HepG2 (cell line): ENCODE measurements at regions not wholly inside any gene's neighbourhood (a gene's known extent, or its start where the extent isn't known, plus 50 kb on each side); places are given as distances from the start of the nearest gene placed in this dataset.

Source experiments
- ATAC-seq: fragments of 200-7000 bp; cut with Tn5 transposase; 3 replicates; pipeline ENCODE4 v1.9.1; 2020; ENCODE audit warnings: mild to moderate bottlenecking, moderate library complexity
- BruUV-seq: library from RNA; stranded (reverse); fragments of 400-500 nt; replicated peaks from 2 replicates; lab custom pipeline; 2021; lab: Mats Ljungman, UMichigan
- CTCF ChIA-PET: fragments of 300-600 bp; formaldehyde crosslinking; extraction: SDS; loops from one replicate; lab custom pipeline; 2021; ENCODE audit warnings: low total read pairs, inconsistent platforms, low intra/inter-chr PET ratio; lab: Yijun Ruan, JAX
- POLR2A ChIA-PET: fragments of 350-600 bp; sonication (Branson Sonifier 250); formaldehyde crosslinking; loops from one replicate; lab custom pipeline; 2020; ENCODE audit warnings: antibody characterized with exemption, inconsistent platforms; lab: Yijun Ruan, JAX
- DNase-seq: peaks from one replicate; pipeline ENCODE4 v3.0.0-alpha.2; 2015; ENCODE audit warnings: low spot score
- FAIRE-seq: peaks from 3 replicates; lab custom pipeline; 2011; peaks lifted over from hg19 to GRCh38; lab: Jason Lieb, UNC
- H2AFZ ChIP-seq: one replicate; pipeline ENCODE4 v1.6.1; 2011; ENCODE audit warnings: low read length, inconsistent platforms
- H3K27ac ChIP-seq: fragments of 300-600 bp; 3 replicates; pipeline ENCODE4 v1.8.0; 2011; ENCODE audit warnings: mixed run types, mild to moderate bottlenecking, mixed read lengths, low read length, inconsistent platforms; ENCODE audit not compliant: insufficient read depth; ENCODE audit errors: extremely low read length
- H3K27me3 ChIP-seq, 2 experiments: fragments of 200-600 bp in 1 of 2; 2 replicates in 1 of 2; 3 replicates in 1 of 2; pipeline versions ENCODE4 v1.6.0 to v1.8.0; 2011; ENCODE audit warnings: low read length in 2 of 2, mild to moderate bottlenecking in 2 of 2, moderate library complexity in 2 of 2, inconsistent platforms in 1 of 2; ENCODE audit not compliant: insufficient read depth in 2 of 2, control insufficient read depth in 1 of 2
- H3K36me3 ChIP-seq, 2 experiments: fragments of 200-600 bp in 1 of 2; replicated peaks in 1 of 2; 2 replicates in 1 of 2; 3 replicates in 1 of 2; pipeline versions ENCODE4 v1.5.1 to v1.8.0; 2011; ENCODE audit warnings: low read length in 2 of 2, inconsistent platforms in 1 of 2; ENCODE audit not compliant: insufficient read depth in 2 of 2, control insufficient read depth in 1 of 2
- H3K4me1 ChIP-seq: 2 replicates; pipeline ENCODE4 v1.5.1; 2012; ENCODE audit warnings: low read length, inconsistent platforms; ENCODE audit not compliant: insufficient read depth
- H3K4me2 ChIP-seq: 2 replicates; pipeline ENCODE4 v1.6.0; 2011; ENCODE audit warnings: low read depth, low read length, inconsistent platforms
- H3K4me3 ChIP-seq, 3 experiments: fragments of 200-600 bp in 1 of 3; sonication (generic), shearing (Covaris generic) in 1 of 3; replicated peaks in 1 of 3; 2 replicates each; pipeline ENCODE4 v1.5.1; 2011 to 2016; ENCODE audit warnings: low read length in 3 of 3, inconsistent platforms in 2 of 3, low read depth in 2 of 3, mild to moderate bottlenecking in 2 of 3, control low read depth in 1 of 3, mixed read lengths in 1 of 3; ENCODE audit not compliant: insufficient read depth in 1 of 3
- H3K79me2 ChIP-seq: one replicate; pipeline ENCODE4 v1.6.1; 2011; ENCODE audit warnings: low read length, inconsistent platforms; ENCODE audit not compliant: insufficient read depth
- H3K9ac ChIP-seq: 2 replicates; pipeline ENCODE4 v1.6.0; 2011; ENCODE audit warnings: mild to moderate bottlenecking, low read depth, low read length, inconsistent platforms; ENCODE audit not compliant: insufficient read depth
- H3K9me3 ChIP-seq: 2 replicates; pipeline ENCODE4 v1.5.1; 2012; ENCODE audit warnings: mild to moderate bottlenecking, low read length
- H4K20me1 ChIP-seq: 2 replicates; pipeline ENCODE4 v1.6.0; 2011; ENCODE audit warnings: inconsistent platforms, mild to moderate bottlenecking, low read length, moderate library complexity; ENCODE audit not compliant: insufficient read depth
- CTCF ChIP-seq: sonication (generic); formaldehyde crosslinking; IDR thresholded peaks from 2 replicates; pipeline ENCODE4 v1.5.0; 2020; ENCODE audit warnings: mild to moderate bottlenecking, missing genetic modification reagents, moderate library complexity
- KAT7 ChIP-seq: IDR thresholded peaks from 2 replicates; pipeline ENCODE4 v1.6.1; 2018; ENCODE audit warnings: borderline replicate concordance, missing compliant biosample characterization
- RAD21 ChIP-seq: fragments of 450-650 bp; formaldehyde crosslinking; IDR thresholded peaks from 2 replicates; pipeline ENCODE4 v1.5.0; 2020; ENCODE audit warnings: mild to moderate bottlenecking
- SMC3 ChIP-seq: IDR thresholded peaks from 2 replicates; pipeline ENCODE4 v1.6.1; 2011; ENCODE audit warnings: low read length, improper control_type of control experiment
- STAG1 ChIP-seq: sonication (generic); formaldehyde crosslinking; IDR thresholded peaks from 2 replicates; pipeline ENCODE4 v1.4.0; 2020; ENCODE audit warnings: missing genetic modification reagents
- THRA ChIP-seq: sonication (generic); formaldehyde crosslinking; IDR thresholded peaks from 2 replicates; pipeline ENCODE4 v1.4.0; 2020; ENCODE audit warnings: missing genetic modification reagents, borderline replicate concordance
- ZNF468 ChIP-seq: sonication (generic); formaldehyde crosslinking; IDR thresholded peaks from 2 replicates; pipeline ENCODE4 v1.8.0; 2022; ENCODE audit warnings: mild to moderate bottlenecking, moderate library complexity, missing genetic modification reagents
- WGBS: methylation state at CpG from one replicate; pipeline ENCODE4 v1.1.6; 2017; ENCODE audit warnings: low lambda C conversion rate; 5-methylcytosine and 5-hydroxymethylcytosine counted together
- in situ Hi-C: cut with HindIII; loops from 2 replicates; pipeline ENCODE4 v1.10.0; 2017; ENCODE audit warnings: low pct_unique_long_range_greater_than_20kb; ENCODE audit not compliant: extremely low pct_ligation_motif_present
- intact Hi-C: fragments of 100-400 bp; cut with micrococcal nuclease; formaldehyde crosslinking; loops from one replicate; pipeline ENCODE4 v1.10.0; 2022; ENCODE audit not compliant: unreplicated experiment

DNA sequence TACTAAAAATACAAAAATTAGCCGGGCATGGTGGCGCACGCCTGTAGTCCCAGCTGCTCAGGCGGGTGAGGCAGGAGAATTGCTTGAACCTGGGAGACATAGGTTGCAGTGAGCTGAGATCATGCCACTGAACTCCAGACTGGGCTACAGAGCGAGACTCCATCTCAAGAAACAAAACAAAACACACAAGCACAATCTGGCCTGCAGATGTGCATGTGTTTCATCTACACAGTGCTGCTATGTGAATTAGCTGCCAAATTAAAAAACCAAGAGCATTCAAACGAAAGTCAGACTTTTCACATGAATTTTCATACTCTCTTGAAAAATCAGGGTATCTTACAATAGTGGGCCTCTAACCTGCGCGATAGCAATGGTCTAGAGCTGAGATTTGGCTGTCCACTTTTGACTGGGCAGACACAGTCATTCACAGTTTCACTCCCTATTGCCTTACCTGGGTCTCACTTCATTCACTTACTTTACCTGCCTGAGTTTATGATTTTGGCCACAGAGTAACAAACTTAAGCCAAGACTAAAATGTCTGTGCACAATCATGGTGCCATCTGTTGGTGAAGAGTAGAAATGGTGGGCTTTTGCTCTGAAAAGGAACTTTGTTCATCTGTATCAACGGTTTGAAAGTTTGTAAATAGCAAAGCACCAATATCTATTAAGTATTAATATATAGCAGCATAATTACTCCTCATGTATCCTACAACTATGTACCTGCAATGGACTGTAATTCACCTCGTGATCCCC, 138.5 kb upstream of the UST start:
- ATAC-seq (peak; percentile 69), FAIRE-seq (peak; percentile 77), DNase-seq (peak; percentile 12)
- TF ChIP-seq ZNF468 (CRISPR knock-in tag) (no peak), STAG1 (peak; percentile 65), THRA (CRISPR knock-in tag) (0 out of 2 replicates have a peak, but pooled peaks have one; percentile 30), RAD21 (peak; percentile 43; the same call in 1 of the 2 replicates), CTCF (CRISPR knock-in tag) (peak; percentile 67), SMC3 (peak; percentile 58), KAT7 (CRISPR knock-in tag) (no peak)
- no TSS peak for BruUV-seq
- Histone ChIP-seq H2AFZ (no peak overlapping the region), H3K79me2 (no peaks in the 10 kb centered on the region), H3K4me3 (no peak overlapping the region), H3K4me2 (no peak overlapping the region), H3K9me3 (no peaks in the 10 kb centered on the region), H3K4me1 (no peaks in the 10 kb centered on the region), H3K9ac (no peak overlapping the region), H4K20me1 (no peaks in the 10 kb centered on the region), H3K36me3 (no peaks in the 10 kb centered on the region), H3K27ac (no peak overlapping the region), H3K27me3 (peaks cover 0 to 5% of the 10 kb centered on the region in 2 experiments; a peak in 1 of 5 replicates)
- in situ Hi-C loops: no loop called here
- ChIA-PET POLR2A (no interaction called here), CTCF (interaction anchor here (1.8 to 3.3 kb wide), 2 partner anchors 30 to 49 kb away, joined by 17 to 39 read pairs; no protein-coding TSS in a partner anchor)
- 37% methylated on average over 10 of the region's 10 CpGs for WGBS
- intact Hi-C loops: loop anchor here (1.0 kb wide), 2 partner anchors 30 to 48 kb away; no protein-coding TSS in a partner anchor
